H1 (cell line): ENCODE measurements at regions not wholly inside any gene's neighbourhood (a gene's known extent, or its start where the extent isn't known, plus 50 kb on each side); places are given as distances from the start of the nearest gene placed in this dataset.

Experiments used
- BACH1 ChIP-seq: IDR thresholded peaks from 2 replicates; pipeline ENCODE4 v1.6.1; 2012; ENCODE audit warnings: low read length, improper control_type of control experiment
- CHD2 ChIP-seq: IDR thresholded peaks from 2 replicates; pipeline ENCODE4 v1.6.1; 2012; ENCODE audit warnings: low read length, improper control_type of control experiment
- CHD7 ChIP-seq: fragments of 300-600 bp; sonication (generic); IDR thresholded peaks from 2 replicates; pipeline ENCODE4 v1.7.1; 2012; ENCODE audit warnings: low read length, moderate library complexity, mild to moderate bottlenecking, inconsistent platforms; ENCODE audit not compliant: insufficient replicate concordance
- EP300 ChIP-seq, 2 experiments: IDR thresholded peaks; 1 replicate in 1 of 2; 2 replicates in 1 of 2; pipeline ENCODE4 v1.6.1; 2011 to 2012; ENCODE audit warnings: low read depth in 2 of 2, low read length in 2 of 2, mild to moderate bottlenecking in 2 of 2, borderline replicate concordance in 1 of 2, inconsistent platforms in 1 of 2, moderate library complexity in 1 of 2
- GABPA ChIP-seq: IDR thresholded peaks from 2 replicates; pipeline ENCODE4 v1.6.1; 2011; ENCODE audit warnings: mild to moderate bottlenecking, low read length, moderate library complexity, borderline replicate concordance; ENCODE audit not compliant: insufficient read depth
- TAF1 ChIP-seq: IDR thresholded peaks from 2 replicates; pipeline ENCODE4 v1.6.1; 2011; ENCODE audit warnings: mild to moderate bottlenecking, low read depth, low read length
- TEAD4 ChIP-seq: IDR thresholded peaks from 2 replicates; pipeline ENCODE4 v1.6.1; 2012; ENCODE audit warnings: low read depth, low read length, inconsistent platforms, mixed read lengths

- TF ChIP-seq CHD7 (no peak), GABPA (no peak), TEAD4 (no peak), BACH1 (no peak), EP300 (IDR thresholded peaks at IDR 0.05; ENCODE audit: borderline replicate concordance in 1 of 2, low read depth in 2 of 2, low read length in 2 of 2) (no peak), CHD2 (no peak), TAF1 (no peak)
These were observed 293.3 kb upstream of the TMPO start (continued) for GRCh38 chr12:98222135-98222534.
